ENCODE measurements at regions not wholly inside any gene's neighbourhood (a gene's known extent, or its start where the extent isn't known, plus 50 kb on each side); places are given as distances from the start of the nearest gene placed in this dataset.

GRCh38 chr7:52911326-52911725 is 124.1 kb upstream of the POM121L12 start:
- Histone ChIP-seq H3K4me2 (ENCODE audit: low read length) (no peak overlapping the region; the same call in 1 of the 2 replicates), H3K9ac (ENCODE audit: low read length) (no peak overlapping the region), H3K79me2 (ENCODE audit: insufficient read depth, low read length) (no peaks in the 10 kb centered on the region), H2AFZ (ENCODE audit: low read length) (no peak overlapping the region), H3K36me3 (ENCODE audit: insufficient read depth, low read length) (no peaks in the 10 kb centered on the region), H3K4me3 (ENCODE audit: low read depth, low read length, poor library complexity, severe bottlenecking) (no peak overlapping the region), H3K9me3 (ENCODE audit: low read length) (peaks cover 13% of the 10 kb centered on the region), H3K27ac (ENCODE audit: low read depth, low read length, poor library complexity, severe bottlenecking) (peak overlapping the region; percentile 49), H3K9me2 (ENCODE audit: low read depth, low read length) (no peaks in the 10 kb centered on the region), H4K20me1 (ENCODE audit: insufficient read depth, low read length) (no peaks in the 10 kb centered on the region), H3F3A (ENCODE audit: insufficient read depth, low read length) (no peaks in the 10 kb centered on the region), H3K4me1 (ENCODE audit: insufficient read depth, low read length, severe bottlenecking) (peaks cover 21% of the 10 kb centered on the region), H3K27me3 (ENCODE audit: insufficient read depth, low read length) (no peaks in the 10 kb centered on the region)
- TF ChIP-seq EZH2 (IDR thresholded peaks at IDR 0.05; ENCODE audit: borderline replicate concordance, low read length), result no peak
- TF ChIP-seq, protein P1, sequence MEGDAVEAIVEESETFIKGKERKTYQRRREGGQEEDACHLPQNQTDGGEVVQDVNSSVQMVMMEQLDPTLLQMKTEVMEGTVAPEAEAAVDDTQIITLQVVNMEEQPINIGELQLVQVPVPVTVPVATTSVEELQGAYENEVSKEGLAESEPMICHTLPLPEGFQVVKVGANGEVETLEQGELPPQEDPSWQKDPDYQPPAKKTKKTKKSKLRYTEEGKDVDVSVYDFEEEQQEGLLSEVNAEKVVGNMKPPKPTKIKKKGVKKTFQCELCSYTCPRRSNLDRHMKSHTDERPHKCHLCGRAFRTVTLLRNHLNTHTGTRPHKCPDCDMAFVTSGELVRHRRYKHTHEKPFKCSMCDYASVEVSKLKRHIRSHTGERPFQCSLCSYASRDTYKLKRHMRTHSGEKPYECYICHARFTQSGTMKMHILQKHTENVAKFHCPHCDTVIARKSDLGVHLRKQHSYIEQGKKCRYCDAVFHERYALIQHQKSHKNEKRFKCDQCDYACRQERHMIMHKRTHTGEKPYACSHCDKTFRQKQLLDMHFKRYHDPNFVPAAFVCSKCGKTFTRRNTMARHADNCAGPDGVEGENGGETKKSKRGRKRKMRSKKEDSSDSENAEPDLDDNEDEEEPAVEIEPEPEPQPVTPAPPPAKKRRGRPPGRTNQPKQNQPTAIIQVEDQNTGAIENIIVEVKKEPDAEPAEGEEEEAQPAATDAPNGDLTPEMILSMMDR (IDR thresholded peaks at IDR 0.05; ENCODE audit: low read length), result no peak

DNA sequence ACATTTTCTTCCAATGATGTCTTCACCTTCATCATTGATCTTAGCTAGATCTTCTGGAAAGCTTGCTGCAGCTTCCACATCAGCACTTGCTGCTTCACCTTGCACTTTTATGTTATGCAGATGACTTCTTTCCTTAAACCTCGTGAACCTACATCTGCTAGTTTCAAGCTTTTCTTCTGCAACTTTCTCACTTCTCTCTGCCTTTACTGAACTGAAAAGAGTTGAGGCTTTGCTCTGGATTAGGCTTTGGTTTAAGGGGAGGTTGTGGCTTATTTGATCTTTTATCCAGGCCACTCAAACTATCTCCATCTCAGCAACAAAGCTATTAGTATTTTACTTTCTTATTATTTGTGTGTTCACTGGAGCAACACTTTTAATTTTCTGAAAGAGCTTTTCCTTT is 125.5 kb upstream of the POM121L12 start:
- no peaks in the 10 kb centered on the region for H3F3A ChIP-seq (ENCODE audit: insufficient read depth, low read length)
- H3K36me3 ChIP-seq (ENCODE audit: insufficient read depth, low read length), result no peaks in the 10 kb centered on the region
- H3K27ac ChIP-seq (ENCODE audit: low read depth, low read length, poor library complexity, severe bottlenecking), result no peak overlapping the region
- H3K9ac ChIP-seq (ENCODE audit: low read length), result no peak overlapping the region
- no peaks in the 10 kb centered on the region for H3K79me2 ChIP-seq (ENCODE audit: insufficient read depth, low read length)
- H4K20me1 ChIP-seq (ENCODE audit: insufficient read depth, low read length), result no peaks in the 10 kb centered on the region
- H3K4me1 ChIP-seq (ENCODE audit: insufficient read depth, low read length, severe bottlenecking), result peaks cover 25% of the 10 kb centered on the region
- H3K4me2 ChIP-seq (ENCODE audit: low read length), result no peak overlapping the region
- no peak overlapping the region for H2AFZ ChIP-seq (ENCODE audit: low read length)
- no peaks in the 10 kb centered on the region for H3K27me3 ChIP-seq (ENCODE audit: insufficient read depth, low read length)
- peaks cover 13% of the 10 kb centered on the region for H3K9me3 ChIP-seq (ENCODE audit: low read length)
- H3K4me3 ChIP-seq (ENCODE audit: low read depth, low read length, poor library complexity, severe bottlenecking), result no peak overlapping the region
- no peaks in the 10 kb centered on the region for H3K9me2 ChIP-seq (ENCODE audit: low read depth, low read length)
- TF ChIP-seq EZH2 (IDR thresholded peaks at IDR 0.05; ENCODE audit: borderline replicate concordance, low read length), result no peak
- TF ChIP-seq, protein P1 (IDR thresholded peaks at IDR 0.05; ENCODE audit: low read length), result no peak

GRCh38 chr7:52909131-52909530 is 126.3 kb upstream of the POM121L12 start:
- Histone ChIP-seq H3K9me2 (ENCODE audit: low read depth, low read length) (no peaks in the 10 kb centered on the region), H3K4me2 (ENCODE audit: low read length) (no peak overlapping the region), H3K36me3 (ENCODE audit: insufficient read depth, low read length) (no peaks in the 10 kb centered on the region), H3F3A (ENCODE audit: insufficient read depth, low read length) (no peaks in the 10 kb centered on the region), H2AFZ (ENCODE audit: low read length) (no peak overlapping the region), H3K4me1 (ENCODE audit: insufficient read depth, low read length, severe bottlenecking) (peaks cover 33% of the 10 kb centered on the region), H3K27ac (ENCODE audit: low read depth, low read length, poor library complexity, severe bottlenecking) (no peak overlapping the region), H3K4me3 (ENCODE audit: low read depth, low read length, poor library complexity, severe bottlenecking) (no peak overlapping the region), H3K79me2 (ENCODE audit: insufficient read depth, low read length) (no peaks in the 10 kb centered on the region), H3K9me3 (ENCODE audit: low read length) (peaks cover 13% of the 10 kb centered on the region), H3K9ac (ENCODE audit: low read length) (no peak overlapping the region), H3K27me3 (ENCODE audit: insufficient read depth, low read length) (no peaks in the 10 kb centered on the region), H4K20me1 (ENCODE audit: insufficient read depth, low read length) (no peaks in the 10 kb centered on the region)
- TF ChIP-seq, protein P1 (IDR thresholded peaks at IDR 0.05; ENCODE audit: low read length), result no peak
- no peak for TF ChIP-seq EZH2 (IDR thresholded peaks at IDR 0.05; ENCODE audit: borderline replicate concordance, low read length)

All from OCI-LY1 (cell line).